Astrocyte of the spinal cord (primary cell): ENCODE measurements at regions not wholly inside any gene's neighbourhood (a gene's known extent, or its start where the extent isn't known, plus 50 kb on each side); places are given as distances from the start of the nearest gene placed in this dataset.

Experiments
- DNase-seq: peaks from one replicate; pipeline ENCODE4 v3.0.0; 2011; ENCODE audit warnings: low read depth, low spot score
- H3K4me3 ChIP-seq: 2 replicates; pipeline ENCODE4 v1.5.1; 2011; ENCODE audit warnings: low read depth, mild to moderate bottlenecking, low read length, moderate library complexity
- CTCF ChIP-seq: IDR thresholded peaks from 2 replicates; pipeline ENCODE4 v1.5.1; 2012; ENCODE audit warnings: low read depth, mild to moderate bottlenecking, low read length, inconsistent platforms
- in situ Hi-C: cut with HindIII; loops from 2 replicates; pipeline ENCODE4 v1.10.0; 2017; ENCODE audit warnings: low sequenced_read_pairs

GRCh38 chr6:117028256-117028655, 151.2 kb downstream of the RFX6 start:
- in situ Hi-C loops: no loop called here
- DNase-seq: no peak
- no peak for TF ChIP-seq CTCF
- no peak overlapping the region for H3K4me3 ChIP-seq

GRCh38 chr6:117034547-117034946, 157.5 kb downstream of the RFX6 start:
- in situ Hi-C loops: no loop called here
- TF ChIP-seq CTCF: no peak
- H3K4me3 ChIP-seq: no peak overlapping the region
- no peak for DNase-seq

- in situ Hi-C loops: no loop called here
- no peak for TF ChIP-seq CTCF
- H3K4me3 ChIP-seq: no peak overlapping the region
- DNase-seq: no peak
Observed at GRCh38 chr6:117034971-117035370, 157.9 kb downstream of the RFX6 start.

GRCh38 chr6:117050301-117050700, 173.3 kb downstream of the RFX6 start:
- in situ Hi-C loops: no loop called here
- DNase-seq: no peak
- no peak for TF ChIP-seq CTCF
- H3K4me3 ChIP-seq: no peak overlapping the region

GRCh38 chr6:117072134-117072533, 193.2 kb upstream of the VGLL2 start:
- in situ Hi-C loops: no loop called here
- no peak overlapping the region for H3K4me3 ChIP-seq
- no peak for TF ChIP-seq CTCF
- no peak for DNase-seq

GRCh38 chr6:117072781-117073180, 192.6 kb upstream of the VGLL2 start:
- H3K4me3 ChIP-seq: no peak overlapping the region
- TF ChIP-seq CTCF: no peak
- in situ Hi-C loops: no loop called here
- no peak for DNase-seq

- no peak for TF ChIP-seq CTCF
- no peak for DNase-seq
- no peak overlapping the region for H3K4me3 ChIP-seq
- in situ Hi-C loops: no loop called here
Observed at GRCh38 chr6:117074672-117075071, 190.7 kb upstream of the VGLL2 start.
